ENCODE measurements at regions not wholly inside any gene's neighbourhood (a gene's known extent, or its start where the extent isn't known, plus 50 kb on each side); places are given as distances from the start of the nearest gene placed in this dataset.

GRCh38 chr13:90142251-90142650 is 1205.2 kb upstream of the MIR17HG start:
- Histone ChIP-seq H3K4me1 (no peaks in the 10 kb centered on the region), H3K27me3 (ENCODE audit: control insufficient read depth, insufficient read depth, low read length) (no peaks in the 10 kb centered on the region), H3K9me3 (ENCODE audit: control insufficient read depth, low read length) (no peaks in the 10 kb centered on the region), H3K27ac (no peak overlapping the region), H3K79me2 (no peaks in the 10 kb centered on the region), H3K4me2 (ENCODE audit: low read length) (no peak overlapping the region), H2AFZ (no peak overlapping the region), H3K9ac (no peak overlapping the region), H3K4me3 (ENCODE audit: low read depth, low read length) (no peak overlapping the region), H3K36me3 (ENCODE audit: control insufficient read depth, insufficient read depth, low read length) (no peaks in the 10 kb centered on the region)
- no peak for TF ChIP-seq CTCF (IDR thresholded peaks at IDR 0.05)

DNA sequence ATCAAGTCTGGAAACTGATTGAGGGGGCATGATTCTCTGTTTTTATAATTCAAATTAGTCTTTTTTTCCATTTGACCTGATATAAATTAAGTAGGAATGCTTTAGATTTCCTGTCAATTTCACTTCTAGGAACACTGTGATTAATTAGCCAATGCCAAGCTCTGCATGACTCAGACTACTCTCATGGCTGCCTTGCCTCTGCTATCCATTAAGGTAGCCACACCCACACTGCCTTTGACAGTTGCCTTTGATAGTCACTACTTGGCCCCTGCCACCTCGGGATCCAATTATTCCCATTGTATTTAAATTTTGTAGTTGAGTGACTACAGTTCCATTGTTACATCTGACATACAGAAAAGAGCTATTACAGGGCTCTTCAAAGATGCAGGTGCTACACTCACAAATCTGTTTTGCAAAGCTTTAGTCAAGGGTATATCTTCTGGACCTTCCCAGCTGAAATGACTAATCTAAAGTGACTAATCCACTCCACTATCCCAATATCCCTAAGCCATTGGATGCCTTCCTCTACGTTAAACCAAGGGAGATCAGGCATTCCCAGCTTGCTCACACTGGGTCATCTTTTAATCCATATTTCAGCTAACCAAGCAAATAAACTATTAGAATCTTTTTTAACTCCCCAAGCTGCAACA is 1193.1 kb upstream of the MIR17HG start:
- no peak overlapping the region for H3K27ac ChIP-seq
- TF ChIP-seq CTCF (IDR thresholded peaks at IDR 0.05), result no peak
- no peaks in the 10 kb centered on the region for H3K27me3 ChIP-seq (ENCODE audit: control insufficient read depth, insufficient read depth, low read length)
- H3K4me3 ChIP-seq (ENCODE audit: low read depth, low read length), result no peak overlapping the region
- no peaks in the 10 kb centered on the region for H3K9me3 ChIP-seq (ENCODE audit: control insufficient read depth, low read length)
- H2AFZ ChIP-seq, result no peak overlapping the region
- H3K9ac ChIP-seq, result no peak overlapping the region
- no peaks in the 10 kb centered on the region for H3K4me1 ChIP-seq
- no peaks in the 10 kb centered on the region for H3K79me2 ChIP-seq
- no peaks in the 10 kb centered on the region for H3K36me3 ChIP-seq (ENCODE audit: control insufficient read depth, insufficient read depth, low read length)
- H3K4me2 ChIP-seq (ENCODE audit: low read length), result no peak overlapping the region

GRCh38 chr13:90156390-90156789 is 1191.1 kb upstream of the MIR17HG start:
- no peak for TF ChIP-seq CTCF (IDR thresholded peaks at IDR 0.05)
- H3K27ac ChIP-seq, result no peak overlapping the region
- no peak overlapping the region for H3K9ac ChIP-seq
- no peaks in the 10 kb centered on the region for H3K4me1 ChIP-seq
- H2AFZ ChIP-seq, result no peak overlapping the region
- no peaks in the 10 kb centered on the region for H3K79me2 ChIP-seq
- no peak overlapping the region for H3K4me2 ChIP-seq (ENCODE audit: low read length)
- H3K4me3 ChIP-seq (ENCODE audit: low read depth, low read length), result no peak overlapping the region
- H3K27me3 ChIP-seq (ENCODE audit: control insufficient read depth, insufficient read depth, low read length), result no peaks in the 10 kb centered on the region
- H3K36me3 ChIP-seq (ENCODE audit: control insufficient read depth, insufficient read depth, low read length), result no peaks in the 10 kb centered on the region
- H3K9me3 ChIP-seq (ENCODE audit: control insufficient read depth, low read length), result no peaks in the 10 kb centered on the region

- Histone ChIP-seq H3K4me2 (ENCODE audit: low read length) (no peak overlapping the region), H3K4me3 (ENCODE audit: low read depth, low read length) (no peak overlapping the region), H3K36me3 (ENCODE audit: control insufficient read depth, insufficient read depth, low read length) (no peaks in the 10 kb centered on the region), H3K79me2 (no peaks in the 10 kb centered on the region), H3K27me3 (ENCODE audit: control insufficient read depth, insufficient read depth, low read length) (no peaks in the 10 kb centered on the region), H3K27ac (no peak overlapping the region), H3K4me1 (no peaks in the 10 kb centered on the region), H3K9ac (no peak overlapping the region), H2AFZ (no peak overlapping the region), H3K9me3 (ENCODE audit: control insufficient read depth, low read length) (no peaks in the 10 kb centered on the region)
- TF ChIP-seq CTCF (IDR thresholded peaks at IDR 0.05), result no peak
These were observed 1178.5 kb upstream of the MIR17HG start for GRCh38 chr13:90168953-90169352.

DNA sequence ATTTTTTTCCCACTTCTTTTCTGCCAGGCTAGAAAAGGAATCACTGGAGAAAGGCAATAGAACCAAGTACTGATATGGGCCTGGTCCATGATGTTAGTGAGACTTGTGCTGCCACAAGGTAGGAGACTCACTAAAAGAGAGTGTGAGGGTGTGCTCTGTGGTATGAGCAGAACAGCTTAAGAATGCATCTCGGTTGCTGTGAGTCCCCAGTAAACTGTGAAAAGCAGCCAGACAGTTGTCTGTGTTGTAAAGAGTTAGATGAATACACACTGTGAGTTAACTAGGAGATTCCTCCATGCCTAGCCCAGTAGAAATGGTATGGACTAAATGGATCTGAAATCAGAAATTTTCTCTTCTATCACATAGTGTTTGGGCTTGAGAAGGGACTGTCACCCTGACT is 1177.3 kb upstream of the MIR17HG start:
- Histone ChIP-seq H3K4me2 (ENCODE audit: low read length) (no peak overlapping the region), H3K9me3 (ENCODE audit: control insufficient read depth, low read length) (no peaks in the 10 kb centered on the region), H3K4me1 (no peaks in the 10 kb centered on the region), H3K27ac (no peak overlapping the region), H3K79me2 (no peaks in the 10 kb centered on the region), H2AFZ (no peak overlapping the region), H3K27me3 (ENCODE audit: control insufficient read depth, insufficient read depth, low read length) (no peaks in the 10 kb centered on the region), H3K9ac (no peak overlapping the region), H3K4me3 (ENCODE audit: low read depth, low read length) (no peak overlapping the region), H3K36me3 (ENCODE audit: control insufficient read depth, insufficient read depth, low read length) (no peaks in the 10 kb centered on the region)
- TF ChIP-seq CTCF (IDR thresholded peaks at IDR 0.05), result no peak

All from parathyroid adenoma (tissue), 2 donors.